H1 (cell line): ENCODE measurements at regions not wholly inside any gene's neighbourhood (a gene's known extent, or its start where the extent isn't known, plus 50 kb on each side); places are given as distances from the start of the nearest gene placed in this dataset.

Source experiments
- CTCF ChIA-PET: fragments of 300-600 bp; sonication (Branson Sonifier 250); formaldehyde crosslinking; loops from one replicate; lab custom pipeline; 2021; ENCODE audit not compliant: partially characterized antibody; lab: Charles Lee
- POLR2A ChIA-PET: fragments of 300-600 bp; sonication (Branson Sonifier 250); formaldehyde crosslinking; loops from one replicate; lab custom pipeline; 2021; ENCODE audit warnings: inconsistent platforms; ENCODE audit not compliant: partially characterized antibody; lab: Charles Lee
- DNase-seq, 2 experiments: peaks; one replicate each; pipeline versions ENCODE4 v3.0.0 to v3.0.0-alpha.2; 2010 to 2022; ENCODE audit warnings: low spot score in 2 of 2, low read depth in 1 of 2, mixed read lengths in 1 of 2
- FAIRE-seq: peaks from 2 replicates; lab custom pipeline; 2011; peaks lifted over from hg19 to GRCh38; lab: Jason Lieb, UNC
- H2AFZ ChIP-seq: 2 replicates; pipeline ENCODE4 v1.8.1; 2012; ENCODE audit warnings: low read length, inconsistent platforms
- H2AK5ac ChIP-seq: 2 replicates; pipeline ENCODE4 v1.6.1; 2013; ENCODE audit warnings: low read depth, low read length
- H2BK120ac ChIP-seq: replicated peaks from 2 replicates; pipeline ENCODE3; 2013; ENCODE audit warnings: low read depth, low read length, inconsistent platforms
- H2BK12ac ChIP-seq: 2 replicates; pipeline ENCODE4 v1.6.1; 2013; ENCODE audit warnings: low read depth, low read length
- H2BK15ac ChIP-seq: 2 replicates; pipeline ENCODE4 v1.6.1; 2013; ENCODE audit warnings: low read length
- H2BK20ac ChIP-seq: 2 replicates; pipeline ENCODE4 v1.6.1; 2013; ENCODE audit warnings: low read length
- H2BK5ac ChIP-seq: 2 replicates; pipeline ENCODE4 v1.6.1; 2013; ENCODE audit warnings: low read depth, low read length
- H3K14ac ChIP-seq: 2 replicates; pipeline ENCODE4 v1.6.1; 2013; ENCODE audit warnings: inconsistent platforms; ENCODE audit not compliant: insufficient read length
- H3K18ac ChIP-seq: 2 replicates; pipeline ENCODE4 v1.6.1; 2013; ENCODE audit warnings: low read length; ENCODE audit errors: extremely low read depth
- H3K23ac ChIP-seq: 2 replicates; pipeline ENCODE4 v1.6.1; 2013; ENCODE audit warnings: inconsistent platforms; ENCODE audit not compliant: insufficient read length
- H3K23me2 ChIP-seq: 2 replicates; pipeline ENCODE4 v1.6.1; 2013; ENCODE audit warnings: low read depth, low read length
- H3K27ac ChIP-seq: 2 replicates; pipeline ENCODE4 v1.6.1; 2011; ENCODE audit warnings: low read depth, low read length, inconsistent platforms
- H3K27me3 ChIP-seq, 4 experiments: replicated peaks in 1 of 4; 1 replicate in 1 of 4; 2 replicates in 3 of 4; pipeline versions ENCODE4 v1.6.1 to v1.8.1; 2011 to 2013; ENCODE audit warnings: low read length in 3 of 4, mild to moderate bottlenecking in 3 of 4, inconsistent platforms in 2 of 4, mixed read lengths in 2 of 4, moderate library complexity in 1 of 4; ENCODE audit not compliant: control insufficient read depth in 3 of 4, insufficient read depth in 3 of 4; ENCODE audit errors: extremely low read depth in 1 of 4
- H3K36me3 ChIP-seq, 4 experiments: 2 replicates each; pipeline versions ENCODE4 v1.6.1 to v1.8.1; 2011 to 2013; ENCODE audit warnings: mild to moderate bottlenecking in 4 of 4, low read length in 3 of 4, moderate library complexity in 2 of 4, control low read depth in 1 of 4, inconsistent platforms in 1 of 4; ENCODE audit not compliant: insufficient read depth in 4 of 4, control insufficient read depth in 2 of 4
- H3K4ac ChIP-seq: replicated peaks from 2 replicates; pipeline ENCODE3; 2013; ENCODE audit warnings: low read length, low read depth, mixed read lengths, inconsistent platforms; ENCODE audit not compliant: insufficient read length
- H3K4me1 ChIP-seq, 4 experiments: replicated peaks in 1 of 4; 1 replicate in 1 of 4; 2 replicates in 3 of 4; pipeline versions ENCODE4 v1.6.1 to v1.8.1; 2011 to 2013; ENCODE audit warnings: low read length in 3 of 4, inconsistent platforms in 2 of 4, mixed read lengths in 1 of 4; ENCODE audit not compliant: insufficient read depth in 4 of 4, control insufficient read depth in 3 of 4
- H3K4me2 ChIP-seq, 2 experiments: 2 replicates each; pipeline versions ENCODE4 v1.6.1 to v1.8.1; 2011 to 2013; ENCODE audit warnings: low read depth in 2 of 2, low read length in 2 of 2, control low read depth in 1 of 2, inconsistent platforms in 1 of 2, mild to moderate bottlenecking in 1 of 2; ENCODE audit not compliant: insufficient read depth in 1 of 2
- H3K4me3 ChIP-seq, 4 experiments: fragments of 200-600, 300-600 bp in 1 of 4; sonication (generic), shearing (Covaris generic), sonication (Bioruptor Twin) in 1 of 4; 2 replicates each; pipeline versions ENCODE4 v1.5.1 to v1.8.1; 2011 to 2016; ENCODE audit warnings: low read length in 4 of 4, low read depth in 3 of 4, control low read depth in 2 of 4, inconsistent platforms in 2 of 4, mild to moderate bottlenecking in 2 of 4, mixed read lengths in 1 of 4, moderate library complexity in 1 of 4; ENCODE audit not compliant: insufficient read depth in 2 of 4; ENCODE audit errors: extremely low read depth in 1 of 4
- H3K56ac ChIP-seq: replicated peaks from 2 replicates; pipeline ENCODE3; 2013; ENCODE audit warnings: low read depth, mild to moderate bottlenecking, mixed read lengths, low read length, inconsistent platforms; ENCODE audit not compliant: insufficient read length
- H3K79me1 ChIP-seq: 2 replicates; pipeline ENCODE4 v1.6.1; 2013; ENCODE audit warnings: low read depth, low read length, control low read depth
- H3K79me2 ChIP-seq, 2 experiments: 2 replicates each; pipeline versions ENCODE4 v1.6.1 to v1.8.1; 2012 to 2013; ENCODE audit warnings: low read length in 2 of 2, mild to moderate bottlenecking in 2 of 2, inconsistent platforms in 1 of 2; ENCODE audit not compliant: insufficient read depth in 2 of 2, control insufficient read depth in 1 of 2
- H3K9ac ChIP-seq, 4 experiments: replicated peaks in 1 of 4; 1 replicate in 1 of 4; 2 replicates in 3 of 4; pipeline versions ENCODE4 v1.6.1 to v1.8.1; 2011 to 2013; ENCODE audit warnings: low read depth in 3 of 4, low read length in 3 of 4, control low read depth in 2 of 4, mild to moderate bottlenecking in 2 of 4, moderate library complexity in 2 of 4, inconsistent platforms in 1 of 4; ENCODE audit errors: extremely low read depth in 1 of 4
- H3K9me3 ChIP-seq, 2 experiments: 2 replicates each; pipeline versions ENCODE4 v1.6.1 to v1.8.1; 2012 to 2013; ENCODE audit warnings: mild to moderate bottlenecking in 2 of 2, moderate library complexity in 2 of 2, control low read depth in 1 of 2, inconsistent platforms in 1 of 2, low read depth in 1 of 2, low read length in 1 of 2, mixed read lengths in 1 of 2; ENCODE audit not compliant: insufficient read depth in 2 of 2
- H4K20me1 ChIP-seq, 2 experiments: replicated peaks in 1 of 2; 2 replicates each; pipeline versions ENCODE3 to v1.8.1; 2011 to 2013; ENCODE audit warnings: inconsistent platforms in 2 of 2, low read length in 2 of 2, mild to moderate bottlenecking in 1 of 2; ENCODE audit not compliant: insufficient read depth in 2 of 2, control insufficient read depth in 1 of 2
- H4K5ac ChIP-seq: 2 replicates; pipeline ENCODE4 v1.6.1; 2013; ENCODE audit warnings: low read length, low read depth, mixed read lengths, inconsistent platforms; ENCODE audit not compliant: insufficient read length
- H4K8ac ChIP-seq: 2 replicates; pipeline ENCODE4 v1.8.0; 2013; ENCODE audit warnings: mild to moderate bottlenecking, moderate library complexity, low read length, inconsistent platforms; ENCODE audit not compliant: insufficient read depth; ENCODE audit errors: extremely low read depth
- H4K91ac ChIP-seq: replicated peaks from 2 replicates; pipeline ENCODE3; 2013; ENCODE audit warnings: low read length, mixed read lengths, inconsistent platforms; ENCODE audit not compliant: insufficient read length
- BACH1 ChIP-seq: IDR thresholded peaks from 2 replicates; pipeline ENCODE4 v1.6.1; 2012; ENCODE audit warnings: low read length, improper control_type of control experiment
- BCL11A ChIP-seq, 2 experiments: IDR thresholded peaks; one replicate each; pipeline ENCODE4 v1.6.1; 2011; ENCODE audit warnings: low read depth in 2 of 2, low read length in 2 of 2, mild to moderate bottlenecking in 2 of 2
- CTBP2 ChIP-seq: IDR thresholded peaks from 2 replicates; pipeline ENCODE4 v1.7.0; 2011; ENCODE audit warnings: borderline replicate concordance, mild to moderate bottlenecking, moderate library complexity, mixed read lengths, low read length; ENCODE audit not compliant: insufficient read depth, insufficient read length
- EGR1 ChIP-seq: IDR thresholded peaks from 2 replicates; pipeline ENCODE4 v1.6.1; 2011; ENCODE audit warnings: low read depth, low read length, borderline replicate concordance
- HDAC2 ChIP-seq, 2 experiments: fragments of 300-600 bp in 1 of 2; sonication (generic) in 1 of 2; IDR thresholded peaks; 2 replicates each; pipeline ENCODE4 v1.6.1; 2011 to 2012; ENCODE audit warnings: low read depth in 2 of 2, low read length in 2 of 2, mild to moderate bottlenecking in 2 of 2, moderate library complexity in 2 of 2, borderline replicate concordance in 1 of 2, inconsistent platforms in 1 of 2
- JUND ChIP-seq: IDR thresholded peaks from 2 replicates; pipeline ENCODE4 v1.6.1; 2011; ENCODE audit warnings: mild to moderate bottlenecking, improper control_type of control experiment, low read length
- MAX ChIP-seq: IDR thresholded peaks from 2 replicates; pipeline ENCODE4 v1.6.1; 2012; ENCODE audit warnings: inconsistent platforms
- PHF8 ChIP-seq: fragments of 200-600 bp; sonication (generic); conservative IDR thresholded peaks from 2 replicates; pipeline ENCODE4 v1.7.1; 2012; ENCODE audit warnings: low read depth, mild to moderate bottlenecking, inconsistent platforms, low read length, moderate library complexity
- SP1 ChIP-seq: IDR thresholded peaks from 2 replicates; pipeline ENCODE4 v1.6.1; 2011; ENCODE audit warnings: low read depth, low read length
- USF2 ChIP-seq: IDR thresholded peaks from 2 replicates; pipeline ENCODE4 v1.6.1; 2011; ENCODE audit warnings: low read length, improper control_type of control experiment
- WGBS, 2 experiments: shearing (Covaris generic) in 1 of 2; methylation state at CpG; one replicate each; pipeline versions ENCODE4 v1.1.6 to v1.1.7; 2013 to 2015; ENCODE audit warnings: low lambda C conversion rate in 2 of 2, mixed read lengths in 2 of 2, inconsistent platforms in 1 of 2, low coverage in 1 of 2, missing lambda C conversion rate in 1 of 2; ENCODE audit not compliant: insufficient replicate concordance in 2 of 2, insufficient coverage in 1 of 2, insufficient read length in 1 of 2; ENCODE audit errors: extremely low coverage in 1 of 2, missing lambda C conversion rate in 1 of 2; 5-methylcytosine and 5-hydroxymethylcytosine counted together

GRCh38 chr4:130955520-130955919, 1859.6 kb downstream of the C4orf33 start:
- Histone ChIP-seq H2BK120ac (no peak overlapping the region), H3K27ac (no peak overlapping the region), H3K4me1 (no peaks in the 10 kb centered on the region), H3K4ac (no peak overlapping the region), H2BK15ac (no peak overlapping the region), H3K4me2 (no peak overlapping the region), H4K5ac (no peak overlapping the region), H3K23me2 (no peaks in the 10 kb centered on the region), H3K18ac (no peak overlapping the region), H3K79me2 (no peaks in the 10 kb centered on the region), H3K27me3 (no peaks in the 10 kb centered on the region), H2AFZ (no peak overlapping the region), H4K20me1 (no peaks in the 10 kb centered on the region), H2BK5ac (no peak overlapping the region), H3K23ac (no peak overlapping the region), H2AK5ac (no peak overlapping the region), H4K8ac (no peak overlapping the region), H3K79me1 (no peaks in the 10 kb centered on the region), H3K56ac (no peak overlapping the region), H3K14ac (no peak overlapping the region), H3K36me3 (no peaks in the 10 kb centered on the region), H3K9ac (no peak overlapping the region), H3K9me3 (peaks cover 0 to 5% of the 10 kb centered on the region in 2 experiments; a peak in 2 of 4 replicates), H3K4me3 (no peak overlapping the region), H2BK20ac (no peak overlapping the region), H4K91ac (no peak overlapping the region), H2BK12ac (no peak overlapping the region)
- DNase-seq (no peak), FAIRE-seq (no peak)
- WGBS, 2 experiments = 91% methylated on average over 1 of the region's 1 CpG; no CpG with 5 or more reads in 1 of the 2 experiments
- ChIA-PET CTCF (no interaction called here), POLR2A (no interaction called here)
- TF ChIP-seq JUND (no peak), BACH1 (no peak), EGR1 (no peak), HDAC2 (IDR thresholded peaks at IDR 0.05; ENCODE audit: borderline replicate concordance in 1 of 2, low read depth in 2 of 2, low read length in 2 of 2) (no peak), SP1 (no peak), CTBP2 (no peak), MAX (no peak), BCL11A (IDR thresholded peaks at IDR 0.05; ENCODE audit: low read depth in 2 of 2, low read length in 2 of 2) (no peak), PHF8 (no peak), USF2 (no peak)
